NAMALWA (cell line): ENCODE measurements at regions not wholly inside any gene's neighbourhood (a gene's known extent, or its start where the extent isn't known, plus 50 kb on each side); places are given as distances from the start of the nearest gene placed in this dataset.
"Not testable (repeated sequence)": the region's sequence is repeated elsewhere in the genome, so short reads cannot be mapped to it uniquely, and the experiment has no call there.

ENCODE experiments used
- DNase-seq: peaks from one replicate; pipeline ENCODE4 v3.0.0-alpha.2; 2015; ENCODE audit warnings: low spot score

DNA sequence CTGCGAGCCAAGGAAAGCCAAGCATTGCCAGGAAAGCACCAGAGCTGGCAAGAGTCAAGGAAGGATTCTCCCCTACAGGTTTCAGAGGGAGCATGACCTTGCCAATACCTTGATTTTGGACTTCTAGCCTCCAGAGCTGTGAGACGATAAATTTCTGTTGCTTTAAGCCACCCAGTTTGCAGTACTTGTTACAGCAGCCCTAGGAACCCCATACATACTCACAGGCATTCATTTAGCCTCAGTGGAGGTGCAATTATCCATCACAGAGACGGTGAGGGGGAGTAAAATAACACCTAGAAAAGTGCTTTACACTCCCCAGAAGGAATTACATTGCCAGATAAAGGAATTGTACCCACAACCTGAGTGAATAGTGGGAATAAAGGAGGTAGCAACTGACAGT is 167.4 kb upstream of the NFIA start:
- no peak for DNase-seq

DNA sequence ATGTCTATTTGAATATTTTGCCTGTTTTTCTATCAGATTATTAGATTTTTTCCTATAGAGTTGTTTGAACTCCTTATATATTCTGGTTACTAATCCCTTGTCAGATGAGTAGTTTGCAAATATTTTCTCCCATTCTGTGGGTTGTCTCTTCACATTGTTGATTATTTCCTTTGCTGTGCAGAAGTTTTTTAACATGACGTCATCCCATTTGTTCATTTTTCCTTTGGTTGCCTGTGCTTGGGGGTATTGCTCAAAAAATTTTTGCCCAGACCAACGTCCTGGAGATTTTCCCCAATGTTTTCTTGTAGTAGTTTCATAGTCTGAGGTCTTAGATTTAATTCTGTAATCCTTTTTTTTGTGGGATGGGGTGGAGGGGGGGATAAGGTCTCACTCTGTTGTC is 168.7 kb upstream of the NFIA start:
- DNase-seq, result not testable (repeated sequence)

DNA sequence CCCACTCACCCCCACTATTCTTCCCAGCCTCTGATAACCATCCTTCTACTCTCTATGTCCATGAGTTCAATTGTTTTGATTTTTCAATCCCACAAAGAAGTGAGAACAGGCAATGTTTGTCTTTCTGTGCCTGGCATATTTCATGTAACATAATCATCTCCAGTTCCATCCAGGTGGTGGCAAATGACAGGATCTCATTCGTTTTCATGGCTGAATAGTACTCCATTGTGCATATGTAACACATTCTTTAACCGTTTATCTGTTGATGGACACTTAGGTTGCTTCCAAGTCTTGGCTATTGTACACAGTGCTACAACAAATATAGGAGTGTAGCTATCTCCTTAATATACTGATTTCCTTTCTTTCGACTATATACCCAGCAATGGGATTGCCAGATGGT is 169.3 kb upstream of the NFIA start:
- DNase-seq, result no peak

DNA sequence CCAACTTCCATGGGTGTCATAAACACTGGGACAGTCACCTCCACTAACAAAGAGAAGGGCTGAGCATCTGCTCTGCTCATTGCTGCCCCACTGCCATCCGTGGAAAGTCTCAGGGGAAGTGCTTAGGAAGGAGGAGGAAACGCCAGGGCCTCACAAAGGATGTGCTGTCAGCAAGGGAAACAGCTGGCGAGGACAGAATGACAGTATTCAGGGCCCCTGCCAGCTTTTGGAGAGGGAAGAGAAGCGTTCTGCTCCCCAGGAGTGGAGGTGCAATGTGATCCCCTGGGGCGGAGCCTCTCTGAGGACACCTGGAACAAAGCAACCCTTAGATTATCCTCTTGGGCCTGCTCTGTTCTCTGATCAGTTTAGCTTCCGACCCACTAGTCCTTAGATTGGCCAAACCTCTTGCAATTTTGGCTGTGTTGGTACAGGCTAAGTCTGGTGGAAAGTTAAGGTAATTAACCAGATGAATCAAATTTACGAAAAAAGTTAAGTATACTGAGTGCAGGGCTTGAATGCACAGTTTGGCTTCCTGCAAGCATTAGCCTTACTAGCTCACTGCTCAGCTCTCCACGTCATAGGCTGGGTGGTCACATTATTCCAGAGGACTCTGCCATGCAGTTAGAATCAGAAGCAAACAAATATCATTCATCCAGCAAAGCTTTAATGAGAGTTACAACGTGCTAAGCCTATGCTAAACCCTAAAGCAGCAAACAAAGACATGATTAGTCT is 170.2 kb upstream of the NFIA start:
- no peak for DNase-seq

DNA sequence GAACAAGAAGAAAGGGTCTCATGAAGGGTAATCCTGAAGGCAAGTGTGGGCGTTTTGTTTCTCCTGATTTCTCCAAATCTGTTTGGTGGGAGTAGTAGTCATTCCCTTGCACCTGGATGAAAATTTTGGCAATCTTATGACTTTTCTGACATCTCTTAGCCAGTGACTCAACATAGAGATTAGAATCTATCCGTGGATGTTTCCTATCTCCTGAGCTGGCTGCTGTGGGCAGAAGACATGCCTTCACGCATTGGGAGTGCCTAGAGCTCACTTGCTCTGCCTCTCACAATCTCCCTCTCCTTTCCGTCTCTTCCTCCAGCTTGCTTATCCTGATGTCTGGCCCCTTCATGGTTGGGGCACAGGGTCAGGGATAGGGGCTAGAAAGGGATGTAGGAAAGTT is 174.2 kb upstream of the NFIA start:
- DNase-seq, result no peak

DNA sequence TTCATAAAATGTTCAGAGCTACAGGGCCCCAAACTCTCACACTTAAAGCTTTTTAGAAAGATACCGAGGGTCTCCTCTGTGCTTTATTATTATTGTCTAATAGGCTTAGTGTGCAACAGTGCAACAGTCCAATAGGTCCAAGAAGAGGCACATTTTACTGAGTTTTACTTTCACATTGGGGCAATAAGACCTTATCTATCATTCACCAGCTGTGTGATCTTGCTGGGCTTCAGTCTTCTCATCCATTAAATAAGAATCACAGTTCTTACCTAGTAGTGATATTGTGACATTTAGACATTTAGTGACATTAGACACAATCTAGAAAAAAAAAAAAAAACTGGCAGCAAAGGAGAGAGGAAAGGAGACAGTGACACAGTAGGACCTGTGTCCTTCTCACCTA is 175.8 kb upstream of the NFIA start:
- DNase-seq, result no peak

DNA sequence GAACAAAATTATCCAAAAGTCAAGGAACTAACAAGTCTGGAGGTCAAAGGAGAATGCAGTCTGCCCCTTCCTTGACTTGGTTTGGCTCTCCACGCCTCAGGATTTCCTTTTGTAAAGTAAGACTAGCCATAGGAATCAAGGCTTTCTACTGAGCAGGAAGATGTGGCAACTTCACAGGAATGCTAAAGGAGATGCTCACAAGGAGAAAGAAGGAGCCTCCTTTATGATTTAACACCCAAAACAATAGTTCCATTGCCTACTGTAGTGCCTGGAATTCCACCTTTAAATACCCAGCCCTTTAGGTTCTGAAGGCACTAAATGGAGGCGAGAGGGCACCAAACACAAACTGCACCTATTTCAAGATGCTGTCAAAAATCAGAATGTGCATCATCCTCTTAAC is 176.3 kb upstream of the NFIA start:
- DNase-seq, result no peak

DNA sequence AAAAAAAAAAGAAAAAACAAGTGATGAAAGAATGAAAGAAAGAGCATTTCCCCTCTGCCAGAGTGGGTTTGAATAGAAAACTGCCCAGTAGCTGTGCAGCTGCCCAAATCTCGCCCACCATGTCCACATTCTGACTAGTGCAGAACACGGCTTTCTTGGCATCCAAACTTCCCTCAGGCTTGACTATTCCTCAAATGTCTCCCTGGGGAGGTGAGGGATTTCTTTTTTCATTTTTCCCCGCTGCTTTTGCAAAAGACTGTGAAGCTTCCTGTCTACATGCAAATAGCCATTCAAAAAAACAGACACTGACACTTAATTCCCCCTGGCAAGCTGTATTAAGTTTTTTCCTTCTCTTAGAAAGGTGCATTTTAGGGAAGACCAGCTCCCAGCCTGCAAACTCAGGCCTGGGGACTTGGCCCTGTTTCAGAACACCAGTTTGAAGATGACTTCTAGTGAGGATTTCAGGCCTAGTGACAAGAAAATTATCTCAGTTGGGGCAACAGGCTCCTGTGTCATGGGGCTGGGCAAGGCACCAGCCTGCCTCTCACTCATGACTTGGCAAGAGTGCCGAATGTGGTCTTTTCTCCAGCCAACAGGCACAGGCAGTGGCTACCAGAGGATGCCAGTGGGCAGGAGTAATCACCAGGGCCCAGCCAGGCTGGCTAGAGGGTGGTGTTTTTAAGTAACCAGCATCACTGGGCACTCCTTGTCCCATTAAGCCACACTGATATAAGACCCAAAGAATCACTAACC is 178.1 kb upstream of the NFIA start:
- peak; percentile 1 for DNase-seq

DNA sequence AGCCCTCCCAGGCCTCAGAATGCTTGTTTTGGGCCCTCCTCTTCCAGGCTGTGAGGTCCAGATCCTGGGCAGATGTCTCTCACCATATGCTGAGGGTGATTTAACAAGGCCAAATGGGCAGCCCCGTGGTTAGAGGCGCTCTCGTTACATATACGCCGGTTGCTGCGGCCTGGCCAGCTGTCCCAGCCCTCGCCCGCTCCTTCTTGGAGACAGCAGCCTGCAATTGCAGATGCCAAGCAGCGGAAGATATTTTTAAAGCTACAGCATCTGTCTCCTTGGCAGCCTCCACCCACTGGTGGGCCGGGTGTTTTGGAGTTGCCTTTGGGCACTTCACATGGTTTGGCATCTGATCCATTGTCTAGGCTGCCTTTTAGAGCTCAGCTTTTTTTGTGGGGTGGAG is 178.8 kb upstream of the NFIA start:
- no peak for DNase-seq

DNA sequence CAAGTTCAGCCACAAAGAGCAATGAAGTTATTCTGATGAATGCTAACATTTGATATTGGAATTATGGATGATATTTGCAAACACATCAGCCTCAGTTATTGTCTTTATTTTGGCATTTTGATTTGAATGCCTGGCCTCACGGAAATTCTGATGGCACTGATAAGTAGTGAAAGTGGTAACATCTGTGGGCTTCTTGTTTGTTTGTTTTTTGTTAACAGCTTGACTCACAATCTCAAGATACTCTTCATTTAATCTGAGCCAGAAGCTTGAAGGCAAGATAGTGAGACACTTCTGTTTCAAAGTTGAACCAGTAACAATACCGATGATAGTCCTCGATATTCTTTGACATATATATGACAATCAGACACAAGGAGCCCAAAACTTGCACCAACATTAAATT is 182.9 kb upstream of the NFIA start:
- no peak for DNase-seq

DNA sequence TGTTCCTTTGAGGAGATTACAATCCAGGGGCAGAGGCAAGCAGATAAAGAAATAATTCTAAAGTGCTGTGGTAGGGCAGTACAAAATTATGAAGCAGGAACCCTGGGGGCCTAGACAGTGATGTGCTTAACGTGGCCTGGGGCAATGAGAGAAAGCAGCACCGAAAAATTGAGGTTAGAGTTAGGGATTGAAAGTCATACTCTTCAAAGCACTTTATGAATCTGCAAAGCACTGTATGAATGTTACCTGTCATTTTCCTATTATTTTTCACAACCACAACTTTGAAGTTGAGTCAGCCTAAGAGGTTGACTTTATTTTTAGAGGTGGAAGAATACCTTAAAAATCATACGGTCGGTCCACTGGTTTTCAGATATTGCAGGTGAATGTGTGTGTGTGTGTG is 183.4 kb upstream of the NFIA start:
- no peak for DNase-seq

DNA sequence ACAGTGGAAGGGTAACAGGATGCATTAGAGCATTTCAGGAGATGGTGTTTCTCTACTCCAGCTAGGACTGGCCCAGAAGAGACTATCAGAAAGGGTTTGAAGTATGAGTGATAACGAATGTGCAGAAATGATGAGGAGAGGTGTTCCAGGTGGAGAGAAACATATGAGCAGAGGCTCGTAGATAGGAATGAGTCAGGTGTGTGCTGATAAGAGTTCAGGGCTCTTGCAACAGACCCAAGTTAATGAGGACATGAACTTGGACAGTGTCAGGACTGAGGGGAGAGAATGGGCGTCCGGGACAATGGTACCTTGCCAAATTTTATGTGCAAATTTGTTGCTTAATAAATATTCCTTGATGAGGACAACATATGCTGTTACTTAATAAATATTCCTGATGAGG is 183.9 kb upstream of the NFIA start:
- DNase-seq, result no peak

DNA sequence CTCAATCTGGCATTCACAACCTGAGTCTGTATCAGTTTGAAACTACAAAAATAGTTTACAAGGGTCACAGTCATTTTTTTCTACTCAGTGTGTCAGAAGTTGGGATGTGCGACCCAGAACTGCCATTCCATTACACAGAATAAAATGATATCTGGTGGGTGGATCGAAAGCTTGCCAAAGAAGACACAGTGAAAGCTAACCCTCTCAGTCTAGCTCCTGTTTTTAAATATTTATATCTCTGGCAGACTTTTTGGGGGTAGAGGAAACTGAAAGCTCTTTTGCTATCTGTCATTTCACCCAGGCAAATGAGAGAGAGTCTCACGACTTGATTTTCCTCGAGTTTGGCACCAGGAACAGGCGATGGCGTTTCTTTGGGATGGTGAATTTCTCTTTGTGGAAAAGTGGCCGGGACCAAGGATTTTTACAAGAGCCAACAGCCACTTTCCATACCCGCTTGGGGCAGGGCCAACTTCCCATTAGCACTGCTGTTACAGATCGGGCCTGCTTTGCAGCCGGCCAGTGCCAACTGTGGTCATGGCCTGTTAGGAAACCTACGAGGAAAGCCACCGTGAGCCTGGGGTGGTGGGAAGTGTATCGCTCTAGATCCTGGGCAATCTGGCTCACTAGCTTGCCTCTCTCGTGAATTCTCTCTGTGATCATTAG is 185.5 kb upstream of the NFIA start:
- DNase-seq, result no peak

DNA sequence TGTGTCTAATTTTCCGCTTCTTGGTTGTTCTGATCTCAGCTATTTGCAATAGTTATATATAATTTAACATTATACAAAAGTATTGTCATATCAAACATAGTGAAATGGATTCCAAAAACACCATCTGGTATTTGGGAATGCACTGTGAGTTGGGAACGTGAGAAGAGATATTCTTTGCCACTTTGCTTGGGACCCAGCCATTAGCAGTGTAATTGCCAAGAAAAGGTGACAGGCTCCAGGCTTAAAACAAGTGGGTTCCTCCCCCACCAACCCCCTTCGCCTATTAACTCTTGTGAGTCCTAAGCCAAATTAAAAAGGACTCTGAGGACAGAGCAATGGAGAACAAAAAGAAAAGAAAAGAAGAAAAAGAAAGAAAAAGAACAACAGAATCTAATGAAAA is 186.7 kb upstream of the NFIA start:
- no peak for DNase-seq

DNA sequence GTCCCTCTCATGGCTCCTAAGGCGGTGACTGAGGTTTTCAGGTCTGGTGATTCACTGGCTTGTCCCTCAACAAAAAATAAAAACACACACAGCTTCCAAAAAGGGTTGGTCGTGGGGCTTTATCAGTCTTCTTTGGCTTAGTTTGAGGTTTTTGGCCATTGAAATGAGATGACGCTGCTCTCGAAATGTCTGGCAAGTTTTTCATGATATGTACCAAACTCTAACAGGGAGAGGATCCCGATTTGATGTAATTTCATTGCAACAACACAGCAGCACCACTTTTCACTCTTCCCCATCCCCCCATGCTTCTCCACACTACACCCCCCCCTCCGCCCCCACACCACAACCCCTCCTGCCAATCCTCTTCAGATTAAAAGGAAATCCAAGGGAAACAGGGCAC is 187.1 kb upstream of the NFIA start:
- no peak for DNase-seq

DNA sequence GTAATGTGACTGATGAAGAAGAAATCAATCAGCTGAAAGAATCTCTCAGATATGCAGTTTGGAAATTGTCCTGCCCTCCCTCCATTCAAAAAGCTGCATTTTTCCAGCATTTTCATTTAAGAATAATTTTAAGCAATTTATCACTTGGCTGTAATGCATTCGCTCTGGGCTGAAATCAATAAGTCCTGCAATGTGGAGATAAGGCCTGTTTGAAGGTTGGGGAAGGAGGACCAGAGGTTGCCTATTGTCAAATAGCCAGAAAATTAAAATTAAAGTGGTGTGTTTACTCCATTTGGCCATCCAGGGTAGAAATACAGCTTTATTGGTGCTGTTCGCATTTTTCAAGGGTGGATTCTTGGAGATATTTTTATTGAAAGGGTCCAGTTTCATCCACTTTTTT is 187.6 kb upstream of the NFIA start:
- no peak for DNase-seq

DNA sequence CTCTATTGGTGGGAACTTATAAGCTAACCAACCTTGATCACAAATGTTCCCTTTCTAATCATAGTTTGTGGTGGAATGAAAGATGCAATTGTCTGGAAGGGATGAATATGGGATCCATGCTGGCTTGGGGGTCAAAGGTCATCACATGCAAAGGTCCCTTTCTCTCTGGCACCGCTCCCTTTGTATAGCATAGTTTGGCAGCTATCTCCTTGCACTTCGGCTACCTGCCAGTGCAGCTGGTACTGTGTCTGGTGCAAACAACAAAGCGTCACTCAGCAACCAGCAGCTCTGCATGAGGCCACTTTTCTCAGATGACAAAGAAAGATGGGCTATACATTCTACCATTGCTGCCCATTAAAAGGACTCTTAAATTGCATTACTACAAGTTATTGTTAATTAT is 188.2 kb upstream of the NFIA start:
- DNase-seq, result no peak

DNA sequence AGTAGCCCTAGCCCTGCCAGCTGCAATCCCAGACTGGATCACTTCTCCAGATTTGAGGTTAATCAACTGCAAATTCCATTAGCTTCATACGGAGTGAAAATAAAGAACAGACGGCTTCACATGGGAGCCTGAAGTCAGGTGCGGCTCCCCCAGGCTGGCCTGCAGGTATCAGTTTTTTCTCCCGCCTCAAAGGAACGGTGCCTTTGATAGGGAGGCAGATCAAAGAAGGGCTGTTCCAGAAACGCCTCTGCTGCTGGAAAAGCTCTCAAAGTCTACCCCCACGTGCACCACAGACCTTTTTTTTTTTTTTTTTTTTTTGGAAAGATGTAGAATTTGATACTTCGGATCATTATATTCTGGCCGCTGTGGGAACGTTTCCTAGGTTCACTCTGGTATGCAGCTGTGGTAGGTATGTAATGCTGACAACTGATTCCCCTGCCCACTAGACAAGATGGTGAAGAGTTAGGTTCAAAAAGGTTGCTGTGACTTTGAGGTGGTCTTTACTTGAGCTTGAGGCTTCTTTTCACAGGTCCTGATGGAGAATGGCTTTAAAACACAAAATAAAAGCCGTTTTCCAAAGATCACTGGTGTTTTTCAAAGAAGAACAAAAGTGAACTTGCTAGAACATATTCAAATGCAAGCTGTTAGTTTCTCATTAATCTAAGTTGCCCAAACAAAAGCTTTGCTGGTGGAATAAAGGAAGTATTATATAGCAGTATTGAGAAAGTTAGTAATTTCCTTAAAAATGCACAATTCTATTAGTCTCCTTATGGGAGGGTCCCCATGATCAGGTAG is 189.0 kb upstream of the NFIA start:
- no peak for DNase-seq

DNA sequence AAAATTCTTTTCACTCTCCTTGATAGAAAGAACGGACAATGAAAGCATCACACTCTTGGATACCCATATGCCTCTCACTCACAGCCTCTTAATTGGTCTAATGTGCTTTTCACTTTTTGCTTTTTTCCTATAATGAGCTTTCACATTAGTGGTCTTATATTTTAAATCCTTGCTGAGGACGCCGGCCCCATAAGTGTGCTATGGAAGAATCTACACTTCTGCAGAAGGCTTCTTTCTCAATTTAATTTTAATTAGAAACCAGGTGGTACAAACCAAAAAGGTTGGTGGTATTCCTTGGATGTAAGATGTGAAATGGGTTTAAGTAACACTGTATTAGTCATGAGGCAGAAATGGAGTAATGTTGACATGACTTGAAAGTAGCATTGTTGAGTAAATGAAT is 190.6 kb upstream of the NFIA start:
- DNase-seq, result no peak

DNA sequence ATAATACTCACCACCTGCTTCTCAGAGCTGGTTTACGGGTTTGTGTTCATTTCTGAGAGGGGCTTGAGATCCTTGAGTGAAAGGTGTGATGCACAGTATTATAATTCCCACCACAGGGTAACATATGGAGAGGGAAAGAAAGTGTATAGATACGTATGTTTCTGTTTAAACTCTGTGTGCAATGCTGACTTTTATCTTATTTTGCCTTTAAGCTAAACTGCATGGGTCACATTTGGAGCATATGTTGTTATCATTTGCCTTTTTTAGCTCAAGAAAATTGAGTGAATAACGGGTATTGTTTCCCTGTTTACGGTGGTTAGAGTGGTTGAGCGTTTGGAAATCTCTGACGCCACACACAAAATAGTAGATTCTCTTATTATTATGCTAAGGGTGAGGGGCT is 191.1 kb upstream of the NFIA start:
- DNase-seq, result no peak

DNA sequence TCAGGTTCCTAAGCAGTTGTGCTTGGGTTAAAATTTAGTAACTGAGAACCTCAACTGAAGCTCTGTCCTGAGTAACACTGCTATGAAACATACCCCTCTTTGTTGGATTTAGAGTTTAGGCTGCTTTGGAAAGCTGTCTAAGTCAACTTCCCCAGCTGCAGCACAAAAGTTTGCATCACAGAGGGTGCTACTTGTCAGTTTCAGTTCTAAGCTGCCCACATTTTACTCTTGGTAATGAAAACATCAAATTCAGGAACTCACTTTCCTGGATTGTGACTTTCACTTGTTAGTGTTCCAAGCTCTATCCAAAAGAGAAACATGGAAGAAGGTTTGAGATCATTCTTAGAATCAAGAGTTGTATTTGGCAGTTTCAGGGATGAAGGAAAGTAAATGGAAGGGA is 191.7 kb upstream of the NFIA start:
- DNase-seq, result no peak

DNA sequence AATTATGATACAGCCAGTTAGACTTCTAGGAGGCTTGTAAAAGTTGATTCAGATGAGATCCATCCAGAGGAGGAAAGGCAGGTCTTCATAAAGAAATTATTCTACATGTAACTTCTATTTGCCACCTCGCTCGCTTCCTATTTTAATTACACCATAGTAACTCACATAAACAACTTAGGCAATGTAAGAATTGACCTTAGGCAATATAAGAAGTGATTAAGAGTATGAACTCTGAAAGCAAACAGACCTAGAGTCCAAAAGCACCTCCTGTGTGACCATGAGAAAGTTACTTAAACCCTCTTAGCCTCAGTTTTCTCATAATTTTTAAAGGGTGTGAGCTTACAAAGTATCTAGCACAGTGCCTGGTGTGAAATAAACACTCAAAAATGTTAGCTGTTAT is 192.7 kb upstream of the NFIA start:
- no peak for DNase-seq

DNA sequence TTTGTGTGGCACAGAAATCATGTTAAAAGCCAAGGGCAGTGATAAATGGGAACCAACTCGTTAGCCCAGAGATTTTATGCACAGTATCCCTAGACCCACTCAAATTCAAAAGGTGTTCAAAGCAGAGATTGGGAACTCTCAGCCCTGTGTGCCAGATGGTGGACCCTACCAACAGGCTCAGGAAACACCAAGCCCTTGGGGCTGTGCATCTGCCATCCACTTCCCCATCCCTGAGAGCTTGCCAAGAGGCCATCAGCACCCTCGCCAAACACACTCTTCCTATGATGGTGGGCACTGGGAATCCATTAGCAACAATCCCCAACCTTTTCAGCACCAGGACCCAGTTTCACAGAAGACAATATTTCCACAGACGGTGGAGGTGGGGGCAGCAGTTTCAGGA is 194.2 kb upstream of the NFIA start:
- DNase-seq, result no peak
